GM23248 (cell line): ENCODE measurements at regions not wholly inside any gene's neighbourhood (a gene's known extent, or its start where the extent isn't known, plus 50 kb on each side); places are given as distances from the start of the nearest gene placed in this dataset.

Experiments used
- EZH2 ChIP-seq: fragments of 200-600 bp; sonication (generic); IDR thresholded peaks from 2 replicates; pipeline ENCODE4 v1.6.1; 2018; ENCODE audit warnings: antibody characterized with exemption, mild to moderate bottlenecking; ENCODE audit not compliant: insufficient read depth, poor library complexity, severe bottlenecking
- EZH2phosphoT487 ChIP-seq: fragments of 200-600 bp; sonication (generic); IDR thresholded peaks from 2 replicates; pipeline ENCODE4 v1.6.1; 2018; ENCODE audit warnings: antibody characterized with exemption, moderate library complexity, mild to moderate bottlenecking, low read depth; ENCODE audit not compliant: insufficient read depth

DNA sequence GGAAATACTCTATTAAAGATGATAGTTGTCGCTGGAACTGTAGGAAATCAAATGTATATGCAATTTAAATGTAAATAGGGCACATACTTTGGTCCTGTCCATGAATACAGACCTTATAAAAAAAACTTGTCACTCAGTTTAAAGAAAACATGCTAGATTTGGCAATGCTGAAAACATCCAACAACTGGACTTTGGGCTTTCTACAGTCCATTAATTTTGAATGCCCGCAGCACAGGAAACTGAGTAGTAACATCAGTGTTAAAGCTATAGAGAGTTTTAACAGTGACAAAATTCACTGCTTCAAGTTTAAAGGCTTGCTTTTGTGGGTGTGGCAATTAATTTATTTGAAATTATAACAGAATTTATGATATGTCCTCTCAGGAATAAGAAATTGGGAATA is 578.4 kb downstream of the TRIML1 start:
- TF ChIP-seq EZH2: no peak
- no peak for TF ChIP-seq EZH2phosphoT487
